ENCODE measurements at regions not wholly inside any gene's neighbourhood (a gene's known extent, or its start where the extent isn't known, plus 50 kb on each side); places are given as distances from the start of the nearest gene placed in this dataset.

GRCh38 chr1:70828177-70828576 lies 219.4 kb downstream of the PTGER3 start:
- TF ChIP-seq CTCF (IDR thresholded peaks at IDR 0.05) (no peak), POLR2A (IDR thresholded peaks at IDR 0.05) (no peak), POLR2AphosphoS5 (IDR thresholded peaks at IDR 0.05) (no peak)
